SK-N-MC (cell line): ENCODE measurements at regions not wholly inside any gene's neighbourhood (a gene's known extent, or its start where the extent isn't known, plus 50 kb on each side); places are given as distances from the start of the nearest gene placed in this dataset.

Experiments used
- EZH2 ChIP-seq: fragments of 200-600 bp; sonication (generic); IDR thresholded peaks from one replicate; pipeline ENCODE4 v1.6.1; 2017; ENCODE audit warnings: antibody characterized with exemption
- FOXP2 ChIP-seq: optimal IDR thresholded peaks from 2 replicates; pipeline ENCODE3; 2011; ENCODE audit warnings: mild to moderate bottlenecking, moderate library complexity; ENCODE audit not compliant: insufficient read depth; ENCODE audit errors: extremely low read length, control extremely low read depth
- POLR2AphosphoS5 ChIP-seq: IDR thresholded peaks from 2 replicates; pipeline ENCODE4 v1.6.1; 2012; ENCODE audit warnings: mild to moderate bottlenecking, low read depth, low read length, borderline replicate concordance

GRCh38 chr3:8238432-8238831 lies 263.2 kb upstream of the LMCD1 start:
- no peak for TF ChIP-seq EZH2
- TF ChIP-seq POLR2AphosphoS5 = no peak
- TF ChIP-seq FOXP2 = no peak
